PC-3 (cell line): ENCODE measurements at regions not wholly inside any gene's neighbourhood (a gene's known extent, or its start where the extent isn't known, plus 50 kb on each side); places are given as distances from the start of the nearest gene placed in this dataset.

Experiments
- EZH2 ChIP-seq: fragments of 300-600 bp; sonication (generic); IDR thresholded peaks from one replicate; pipeline ENCODE4 v1.6.1; 2017; ENCODE audit warnings: antibody characterized with exemption, mild to moderate bottlenecking, low read length; ENCODE audit not compliant: unreplicated experiment
- TF ChIP-seq, protein P1 (sequence below): fragments of 300-600 bp; sonication (generic); conservative IDR thresholded peaks from 2 replicates; pipeline ENCODE4 v1.5.1; 2017; ENCODE audit warnings: antibody characterized with exemption, low read depth, mild to moderate bottlenecking, low read length

DNA sequence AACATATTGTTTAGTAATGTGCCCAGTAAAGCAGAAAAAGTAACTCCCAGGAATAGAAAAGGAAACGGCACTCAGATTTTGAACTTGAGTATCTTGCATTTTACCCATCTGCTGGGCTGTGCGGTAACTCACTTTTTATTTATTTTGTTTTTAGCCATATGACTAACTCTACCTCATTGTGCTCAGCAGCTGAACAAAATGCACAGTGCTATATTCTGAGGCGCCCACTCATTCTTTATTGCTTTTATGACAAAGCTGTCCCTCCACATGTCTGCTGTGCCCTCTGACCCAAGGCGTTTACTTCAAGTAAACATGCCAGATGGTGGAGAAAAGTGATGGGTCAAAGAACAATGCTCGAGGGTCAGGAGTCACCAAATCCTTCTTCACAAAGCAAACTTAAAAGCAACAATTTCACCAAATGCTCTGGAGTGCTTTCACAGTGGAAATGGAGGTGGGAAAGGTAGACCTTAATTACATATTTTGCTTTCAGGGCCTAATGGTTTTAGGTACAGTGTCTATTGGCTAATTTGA, 215.2 kb upstream of the ELAVL2 start:
- TF ChIP-seq, protein P1, sequence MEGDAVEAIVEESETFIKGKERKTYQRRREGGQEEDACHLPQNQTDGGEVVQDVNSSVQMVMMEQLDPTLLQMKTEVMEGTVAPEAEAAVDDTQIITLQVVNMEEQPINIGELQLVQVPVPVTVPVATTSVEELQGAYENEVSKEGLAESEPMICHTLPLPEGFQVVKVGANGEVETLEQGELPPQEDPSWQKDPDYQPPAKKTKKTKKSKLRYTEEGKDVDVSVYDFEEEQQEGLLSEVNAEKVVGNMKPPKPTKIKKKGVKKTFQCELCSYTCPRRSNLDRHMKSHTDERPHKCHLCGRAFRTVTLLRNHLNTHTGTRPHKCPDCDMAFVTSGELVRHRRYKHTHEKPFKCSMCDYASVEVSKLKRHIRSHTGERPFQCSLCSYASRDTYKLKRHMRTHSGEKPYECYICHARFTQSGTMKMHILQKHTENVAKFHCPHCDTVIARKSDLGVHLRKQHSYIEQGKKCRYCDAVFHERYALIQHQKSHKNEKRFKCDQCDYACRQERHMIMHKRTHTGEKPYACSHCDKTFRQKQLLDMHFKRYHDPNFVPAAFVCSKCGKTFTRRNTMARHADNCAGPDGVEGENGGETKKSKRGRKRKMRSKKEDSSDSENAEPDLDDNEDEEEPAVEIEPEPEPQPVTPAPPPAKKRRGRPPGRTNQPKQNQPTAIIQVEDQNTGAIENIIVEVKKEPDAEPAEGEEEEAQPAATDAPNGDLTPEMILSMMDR, result no peak
- no peak for TF ChIP-seq EZH2
